COLO668 (cell line): ENCODE measurements at regions not wholly inside any gene's neighbourhood (a gene's known extent, or its start where the extent isn't known, plus 50 kb on each side); places are given as distances from the start of the nearest gene placed in this dataset.

Experiments used
- DNase-seq: peaks from one replicate; lab custom pipeline; 2025; ENCODE audit not compliant: unreplicated experiment; lab: John Stamatoyannopoulos, UW

- DNase-seq = no peak
These were observed 298.8 kb upstream of the IRX3 start for GRCh38 chr16:54585094-54585997.

- DNase-seq = no peak
These were observed 297.5 kb upstream of the IRX3 start for GRCh38 chr16:54584121-54584520.

- DNase-seq = no peak
These were observed 296.2 kb upstream of the IRX3 start for GRCh38 chr16:54582631-54583250.

DNA sequence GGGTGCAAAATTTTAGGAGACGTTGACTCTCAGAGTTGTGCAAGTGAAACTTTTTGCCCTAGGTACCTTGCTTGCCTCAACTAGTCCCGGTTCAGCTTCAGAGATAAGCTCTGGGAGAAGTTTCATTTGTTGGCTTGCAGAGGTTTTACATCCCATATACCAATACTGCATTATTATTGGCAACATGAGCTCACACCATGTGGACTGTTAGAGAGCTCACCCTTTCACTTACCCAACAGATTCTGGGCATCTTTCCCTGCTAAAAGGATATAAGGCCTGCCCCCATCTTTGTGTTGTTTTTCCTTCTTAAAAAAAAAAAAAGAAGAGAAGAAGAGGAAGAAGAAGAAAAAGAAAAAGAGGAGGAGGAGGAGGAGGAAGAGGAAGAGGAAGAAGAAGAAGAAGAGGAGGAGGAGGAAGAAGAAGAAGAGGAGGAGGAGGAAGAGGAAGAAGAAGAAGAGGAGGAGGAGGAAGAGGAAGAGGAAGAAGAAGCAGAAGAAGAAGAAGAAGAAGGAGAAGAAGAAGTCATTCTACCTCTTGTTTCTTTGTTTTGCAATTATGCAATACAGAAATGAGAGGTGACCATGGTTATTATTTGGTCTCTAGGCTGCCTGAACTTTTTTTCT is 292.6 kb upstream of the IRX3 start:
- DNase-seq = no peak

- DNase-seq = no peak
These were observed 291.1 kb upstream of the IRX3 start for GRCh38 chr16:54577651-54578128.

DNA sequence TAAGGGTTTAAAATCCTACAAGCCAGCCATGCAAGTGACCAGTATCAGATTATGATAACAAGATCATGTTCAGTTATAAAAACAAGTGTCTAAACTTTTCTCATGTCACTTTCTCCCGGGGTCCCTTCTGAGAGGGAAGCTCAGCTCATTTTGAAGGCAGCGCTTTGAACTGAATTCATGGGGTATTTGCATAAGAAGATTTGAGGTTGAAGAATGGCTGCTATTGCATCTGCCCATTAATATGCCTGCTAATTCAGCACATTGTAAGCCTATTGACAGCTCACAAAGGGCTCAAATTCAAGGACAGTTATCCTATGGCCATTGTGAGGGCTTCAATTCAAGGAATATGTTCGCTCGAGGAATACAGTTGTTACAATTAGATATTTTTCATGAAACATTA is 290.2 kb upstream of the IRX3 start:
- DNase-seq = no peak

- no peak for DNase-seq
These were observed 282.6 kb upstream of the IRX3 start for GRCh38 chr16:54568906-54569807.

DNA sequence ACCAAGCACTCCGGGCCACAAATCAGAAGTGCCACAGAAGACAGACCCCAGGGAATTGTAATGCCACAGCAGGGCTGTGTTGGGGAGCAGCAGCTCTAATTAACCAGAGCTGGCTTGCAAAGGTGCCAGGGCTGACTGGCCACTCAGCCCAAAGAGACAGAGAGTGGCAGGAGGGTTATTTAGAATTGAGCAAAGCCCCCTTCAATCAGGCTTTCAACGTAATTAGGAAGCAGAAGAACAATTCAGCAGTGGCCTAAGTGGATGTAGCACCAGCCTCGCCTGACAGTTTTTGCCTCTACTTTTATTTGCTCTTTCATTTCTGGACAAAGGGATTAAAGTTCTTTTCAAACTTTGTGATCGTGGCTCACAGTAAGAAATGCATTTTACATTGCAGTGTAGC is 278.3 kb upstream of the IRX3 start:
- no peak for DNase-seq

DNA sequence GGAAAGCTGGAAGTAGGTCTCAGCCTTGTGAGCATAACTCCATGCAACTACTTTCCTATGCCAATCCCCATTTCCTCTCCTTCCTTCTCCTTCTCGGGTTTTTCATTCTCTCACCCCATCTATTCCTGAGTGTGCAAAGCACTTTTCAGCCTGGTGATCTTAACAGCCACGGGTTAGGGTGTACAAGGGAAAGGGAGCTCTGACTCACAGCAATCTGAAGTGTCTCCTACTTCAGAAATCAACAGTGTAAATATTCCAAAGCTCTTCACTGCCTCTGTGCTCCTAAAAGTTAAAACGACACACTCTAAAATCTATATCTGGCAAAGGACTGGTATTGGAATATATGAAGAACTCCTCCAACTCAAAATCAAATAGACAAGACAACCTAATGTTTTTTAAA is 268.0 kb upstream of the IRX3 start:
- no peak for DNase-seq

GRCh38 chr16:54548281-54548680 is 261.7 kb upstream of the IRX3 start:
- no peak for DNase-seq

DNA sequence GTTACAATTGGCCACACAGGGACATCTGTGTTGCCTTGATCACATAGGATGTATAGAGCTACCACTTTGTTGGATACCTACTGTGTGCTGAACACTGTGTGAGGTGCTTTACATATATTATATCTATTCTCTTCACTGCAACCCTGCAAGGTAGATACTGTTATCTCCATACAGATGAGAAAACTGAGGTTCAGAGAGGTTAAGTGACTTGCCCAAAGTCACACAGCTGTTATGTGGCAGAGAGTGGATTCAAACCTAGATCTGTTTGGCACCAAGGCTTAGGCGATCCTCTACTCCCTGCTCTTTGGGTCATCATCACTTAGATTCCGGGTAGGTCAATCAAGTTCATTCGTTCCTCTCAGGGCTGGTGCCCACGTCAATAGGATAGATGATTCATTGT is 260.5 kb upstream of the IRX3 start:
- no peak for DNase-seq

DNA sequence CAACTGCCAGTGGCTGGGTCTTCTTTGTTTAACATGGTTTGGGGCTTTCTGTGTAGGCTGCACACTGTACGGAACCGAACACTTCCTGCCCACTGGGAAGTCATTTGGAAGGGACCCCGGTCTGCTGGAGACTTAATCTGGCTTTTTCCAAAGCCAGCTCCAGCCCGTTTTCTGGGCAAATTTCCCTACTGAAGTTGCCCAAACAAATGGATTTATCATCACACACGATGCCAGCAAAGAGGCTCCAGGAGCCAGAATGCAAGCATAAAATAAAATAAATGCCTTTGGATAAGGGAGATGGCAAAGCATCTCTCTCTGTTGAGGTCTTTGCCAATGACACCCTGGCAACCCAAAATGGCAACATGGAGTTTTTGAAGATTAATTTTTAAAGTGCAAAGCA is 259.9 kb upstream of the IRX3 start:
- no peak for DNase-seq

GRCh38 chr16:54545854-54546511 is 259.4 kb upstream of the IRX3 start:
- no peak for DNase-seq

DNA sequence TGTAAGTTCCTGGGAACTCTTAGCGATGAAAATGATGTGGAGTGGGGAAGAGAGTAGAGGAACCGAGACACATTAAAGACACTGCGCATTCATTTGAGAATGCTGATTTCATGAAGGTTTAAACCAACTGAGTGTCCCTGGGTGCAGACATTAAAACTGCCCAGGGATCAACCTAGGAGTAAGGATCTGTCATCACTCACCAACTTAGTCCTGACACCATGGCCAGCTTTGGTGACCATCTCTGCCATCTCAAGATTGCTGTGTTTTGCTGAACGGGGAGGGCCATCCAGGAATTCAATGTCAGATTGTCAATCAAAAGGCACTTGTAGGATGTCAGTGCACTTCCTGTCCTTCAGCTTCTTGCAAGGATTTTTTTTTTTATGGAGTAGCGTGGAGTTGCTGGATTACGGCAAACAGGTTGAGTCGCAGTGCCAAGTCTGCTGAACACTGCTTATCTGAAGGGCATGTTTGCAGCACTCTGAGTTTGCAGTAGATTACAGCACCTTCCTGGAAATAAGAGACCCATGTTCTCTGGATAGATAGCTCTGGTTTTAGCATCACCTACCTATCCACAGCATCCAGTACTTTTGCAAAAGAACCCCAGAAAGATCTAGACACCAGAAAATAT is 258.1 kb upstream of the IRX3 start:
- DNase-seq = no peak

- DNase-seq = no peak
These were observed 256.4 kb upstream of the IRX3 start for GRCh38 chr16:54542805-54543505.

DNA sequence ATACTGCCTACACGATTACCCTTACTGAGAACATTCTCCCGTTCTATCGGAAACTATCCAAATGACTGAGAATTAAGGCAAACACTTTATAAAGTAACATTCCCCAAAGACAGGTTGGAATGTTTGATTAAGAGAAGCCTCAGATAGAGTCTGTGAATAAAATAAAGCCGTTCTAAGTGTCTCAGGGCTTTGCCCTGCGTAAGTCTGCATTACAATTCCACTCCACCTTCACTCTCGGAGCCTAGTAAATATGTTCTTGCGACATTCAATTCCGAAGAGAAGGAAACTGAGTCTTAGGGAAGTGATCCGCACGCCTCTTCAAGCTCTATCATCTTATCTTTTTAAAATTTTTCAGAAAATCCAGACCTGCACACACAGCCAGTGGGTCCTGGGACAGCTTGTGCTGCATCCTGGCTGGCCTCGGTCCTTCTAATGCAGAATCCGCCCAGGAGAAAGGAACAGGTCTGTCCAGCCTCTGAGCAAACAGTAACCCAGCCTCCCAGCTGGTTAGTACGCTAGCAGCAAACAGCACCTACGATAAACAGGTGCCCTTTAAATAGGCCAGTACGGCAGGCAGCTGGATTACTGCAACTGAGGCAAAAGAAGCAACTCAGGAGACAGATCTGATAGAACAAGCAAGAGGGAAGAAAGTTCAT is 254.1 kb upstream of the IRX3 start:
- no peak for DNase-seq

DNA sequence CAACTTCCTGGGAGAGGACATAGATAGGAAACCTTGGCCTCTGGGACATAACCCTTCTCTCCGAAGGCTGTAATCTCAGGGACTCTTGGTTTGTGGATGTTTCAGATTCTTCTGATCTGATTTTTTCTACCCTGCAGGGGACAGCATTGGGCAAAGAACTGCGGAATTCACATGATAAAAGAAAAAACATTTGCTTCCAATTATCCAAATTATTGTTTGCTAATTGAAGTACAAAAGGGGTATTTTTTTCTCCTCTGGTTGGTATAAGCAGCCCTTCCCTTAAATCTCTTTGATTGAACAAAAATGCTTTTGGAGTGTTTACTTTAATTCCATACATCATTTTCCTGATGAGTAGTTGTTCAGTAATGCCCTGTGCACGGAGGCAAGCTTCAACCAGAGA is 251.7 kb upstream of the IRX3 start:
- no peak for DNase-seq

DNA sequence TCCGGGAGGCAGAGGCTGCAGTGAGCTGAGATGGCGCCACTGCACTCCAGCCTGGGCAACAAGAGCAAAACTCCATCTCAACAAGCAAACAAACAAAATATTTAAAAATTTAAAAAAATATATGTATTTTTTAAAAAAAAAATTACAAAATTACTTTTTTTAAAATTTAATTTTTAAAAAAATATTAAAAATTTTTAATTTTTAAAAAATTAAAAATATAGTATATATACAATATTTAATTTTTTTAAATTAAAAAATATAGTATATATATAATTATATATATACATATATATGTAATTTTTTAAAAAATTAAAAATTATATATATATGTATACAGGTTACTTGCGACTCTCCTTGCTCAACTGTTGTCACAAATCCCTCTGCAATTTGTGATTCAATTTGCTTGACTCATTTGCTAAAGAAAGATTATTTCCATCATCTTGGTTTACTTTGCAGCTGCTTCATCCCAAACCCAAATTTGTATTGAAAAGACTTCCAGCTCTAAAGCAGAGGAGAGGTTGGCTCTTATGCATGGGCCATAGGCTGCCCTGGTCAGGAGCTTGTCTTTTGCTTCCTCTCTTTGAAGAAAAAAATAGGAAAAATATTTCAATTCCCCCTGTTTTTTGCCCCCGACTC is 247.4 kb upstream of the IRX3 start:
- no peak for DNase-seq
